ENCODE measurements at regions not wholly inside any gene's neighbourhood (a gene's known extent, or its start where the extent isn't known, plus 50 kb on each side); places are given as distances from the start of the nearest gene placed in this dataset.
"Not testable (repeated sequence)": the region's sequence is repeated elsewhere in the genome, so short reads cannot be mapped to it uniquely, and the experiment has no call there.

GRCh38 chr11:95442531-95443050, 211.6 kb upstream of the SESN3 start:
- no peak for DNase-seq (ENCODE audit: low read depth in 2 of 2)

DNA sequence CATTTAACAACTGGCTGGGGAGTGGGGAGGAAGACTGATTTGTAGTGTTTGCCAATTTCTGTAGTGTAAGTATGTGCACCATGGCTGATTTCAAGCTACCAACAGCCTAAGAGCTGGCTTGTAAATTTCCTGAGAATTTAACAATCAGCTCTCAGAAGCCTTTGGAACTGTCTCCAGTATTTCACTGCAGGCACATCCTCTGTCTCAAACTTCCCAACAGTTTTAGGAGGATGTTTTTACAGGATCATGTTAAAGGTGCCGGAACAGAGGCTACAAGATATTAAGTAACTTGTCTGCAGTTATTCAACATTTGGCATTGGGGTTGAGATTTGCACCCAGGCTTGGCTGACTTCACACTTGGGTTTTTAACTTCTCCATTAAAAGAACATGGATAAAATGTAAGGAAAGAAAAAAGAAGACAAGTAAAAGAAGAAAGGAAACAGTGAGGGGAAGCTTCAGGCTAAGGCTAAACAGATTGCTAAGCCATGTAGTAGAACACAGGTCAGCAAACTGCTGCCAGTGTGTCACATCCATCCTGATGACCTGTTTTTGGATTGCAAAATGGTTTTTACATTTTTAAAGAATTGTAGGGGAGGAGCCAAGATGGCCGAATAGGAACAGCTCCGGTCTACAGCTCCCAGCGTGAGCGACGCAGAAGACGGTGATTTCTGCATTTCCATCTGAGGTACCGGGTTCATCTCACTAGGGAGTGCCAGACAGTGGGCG, 204.8 kb upstream of the SESN3 start:
- no peak for DNase-seq (ENCODE audit: low read depth in 2 of 2)

DNA sequence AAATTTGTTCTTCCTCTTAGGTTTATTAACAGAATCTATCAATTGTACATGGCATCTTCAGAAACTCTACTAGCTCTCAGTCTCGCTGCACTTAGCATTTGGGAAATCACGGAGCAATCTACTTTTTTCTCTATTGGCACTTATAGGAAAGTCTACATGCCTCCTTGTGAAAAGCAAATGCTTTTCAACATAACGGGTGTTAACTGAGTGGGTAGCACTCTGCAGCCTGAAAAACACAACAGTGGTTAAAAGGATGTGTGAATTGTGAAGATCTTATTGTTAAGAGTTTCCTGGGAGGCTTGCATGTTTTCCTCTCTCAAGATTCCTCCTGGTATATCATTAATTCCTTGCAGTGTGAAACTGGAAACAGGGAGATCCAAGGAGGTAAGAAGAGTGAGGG, 204.2 kb upstream of the SESN3 start:
- DNase-seq (ENCODE audit: low read depth in 2 of 2), result no peak

- no peak for DNase-seq (ENCODE audit: low read depth in 2 of 2)
Measured at GRCh38 chr11:95434489-95435057, 203.6 kb upstream of the SESN3 start.

GRCh38 chr11:95434009-95434408, 203.0 kb upstream of the SESN3 start:
- DNase-seq (ENCODE audit: low read depth in 2 of 2), result no peak

DNA sequence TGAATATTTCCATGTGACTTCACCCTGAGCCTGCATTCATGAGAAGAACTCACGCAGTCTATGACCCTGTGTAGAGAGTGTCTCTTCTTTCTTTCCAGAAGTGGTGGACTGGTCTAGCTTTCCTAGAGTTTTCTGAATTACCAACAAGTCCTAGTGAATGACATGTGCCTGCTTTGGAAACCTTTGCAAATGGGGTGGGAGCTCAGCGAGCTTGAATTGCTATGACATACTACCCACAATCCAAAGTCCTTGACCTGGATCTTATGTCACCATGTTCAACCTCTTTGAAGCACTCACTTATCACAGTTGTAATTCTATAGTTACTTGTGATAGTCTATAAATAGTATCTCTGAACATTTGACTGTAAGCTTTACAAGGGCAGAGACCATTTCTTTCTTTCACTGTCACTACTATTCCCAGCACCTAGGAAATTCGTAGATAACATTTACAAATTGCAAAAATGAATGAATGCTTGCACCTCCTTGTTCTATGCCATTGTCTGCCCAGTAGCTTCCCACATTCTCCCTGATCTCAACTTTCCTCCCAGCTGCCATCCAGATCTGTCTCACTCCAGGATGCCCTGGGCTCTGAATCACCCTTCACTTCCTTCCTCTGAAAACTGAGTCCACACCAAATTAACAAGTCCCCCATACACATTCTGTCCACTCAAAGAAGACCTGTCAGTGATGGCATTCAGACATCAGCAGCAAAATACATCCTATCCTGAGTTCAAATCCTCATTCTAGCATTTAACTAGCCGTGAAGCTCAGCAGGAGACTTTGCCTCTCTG, 201.9 kb upstream of the SESN3 start:
- DNase-seq (ENCODE audit: low read depth in 2 of 2), result no peak

GRCh38 chr11:95429376-95429907, 198.4 kb upstream of the SESN3 start:
- no peak for DNase-seq (ENCODE audit: low read depth in 2 of 2)

- DNase-seq (ENCODE audit: low read depth in 2 of 2), result no peak
Measured at GRCh38 chr11:95426823-95427462, 195.9 kb upstream of the SESN3 start.

DNA sequence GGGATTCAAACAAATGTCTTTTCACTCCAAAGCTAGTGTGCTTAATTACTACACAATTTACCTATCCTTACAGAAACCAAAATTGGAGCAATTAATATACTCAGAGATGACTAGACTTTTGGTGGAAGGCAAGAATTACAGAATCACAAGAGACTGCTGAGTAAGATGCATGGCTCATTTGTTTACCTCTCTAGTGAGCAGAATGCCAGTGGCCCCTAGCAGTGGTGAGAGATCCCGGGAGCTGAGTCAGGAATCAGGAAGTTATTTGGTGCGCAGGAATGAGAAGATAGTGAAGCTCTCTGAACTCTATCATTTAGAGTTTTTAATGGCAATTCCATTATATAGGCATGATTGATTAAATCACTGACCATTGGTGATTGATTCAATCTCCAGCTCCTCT, 188.9 kb upstream of the SESN3 start:
- peak in 1 of 2 donors; percentile 11 for DNase-seq (ENCODE audit: low read depth in 2 of 2)

GRCh38 chr11:95418916-95419315, 187.9 kb upstream of the SESN3 start:
- no peak for DNase-seq (ENCODE audit: low read depth in 2 of 2)

DNA sequence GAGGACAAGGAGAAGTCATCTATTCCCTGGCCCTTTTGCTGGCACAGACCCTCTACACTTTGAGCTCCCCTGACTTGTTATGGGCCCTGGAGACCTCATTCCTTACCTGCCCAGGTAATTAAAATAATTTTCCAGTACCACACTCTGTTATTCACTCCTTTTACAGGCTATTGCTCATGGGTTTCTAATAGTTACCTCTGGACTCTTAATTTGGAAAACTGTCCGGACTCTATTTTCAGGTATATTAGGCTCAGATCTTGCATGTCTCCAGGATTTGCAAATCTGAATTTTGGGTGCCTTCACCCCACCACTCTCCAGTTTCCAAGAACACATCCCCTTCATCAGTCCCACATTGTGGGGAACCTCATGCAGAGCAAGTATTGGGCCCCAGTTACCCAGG, 186.8 kb upstream of the SESN3 start:
- DNase-seq (ENCODE audit: low read depth in 2 of 2), result no peak

DNA sequence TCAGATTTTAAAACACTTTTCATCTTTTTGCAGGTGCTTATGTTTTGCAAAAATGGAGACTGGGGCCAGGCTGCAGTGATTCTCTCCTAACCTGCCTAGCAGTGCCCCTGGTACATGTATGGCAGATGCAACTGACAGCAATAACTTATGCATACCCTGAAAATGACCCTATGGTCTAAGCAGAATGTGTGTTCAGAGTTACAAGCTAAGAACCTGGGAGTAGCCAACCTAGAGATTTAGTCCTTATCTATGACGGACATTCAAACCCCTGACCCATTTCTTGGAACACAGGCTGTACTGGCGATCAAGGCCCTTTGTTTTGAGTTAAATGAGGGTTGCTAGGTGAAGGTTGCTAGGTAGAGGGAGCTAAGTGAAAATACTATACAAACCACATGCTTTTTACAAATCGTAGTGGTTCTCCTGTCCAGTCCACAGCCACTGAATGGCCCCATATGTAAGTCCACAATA, 184.9 kb upstream of the SESN3 start:
- no peak for DNase-seq (ENCODE audit: low read depth in 2 of 2)

GRCh38 chr11:95414217-95414616, 183.2 kb upstream of the SESN3 start:
- DNase-seq (ENCODE audit: low read depth in 2 of 2), result no peak

DNA sequence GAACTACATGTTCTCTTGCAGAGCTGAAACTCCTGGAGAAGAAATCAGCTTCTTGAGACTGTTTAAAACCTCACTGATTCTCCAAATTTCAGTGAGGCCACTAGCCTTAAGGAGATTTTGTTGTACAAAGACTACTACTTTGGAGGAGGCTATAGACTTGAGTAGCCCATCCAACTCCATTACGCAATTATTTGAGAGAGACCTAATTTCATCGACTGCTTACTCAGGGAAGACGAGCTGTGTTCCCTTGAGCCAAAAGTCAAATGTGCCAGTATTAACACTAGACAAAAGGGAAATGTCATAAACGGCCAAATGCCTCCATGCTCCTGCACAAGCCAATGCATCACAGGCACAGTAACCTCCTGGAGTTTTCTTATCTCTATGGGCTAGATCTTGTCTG, 182.8 kb upstream of the SESN3 start:
- no peak for DNase-seq (ENCODE audit: low read depth in 2 of 2)

DNA sequence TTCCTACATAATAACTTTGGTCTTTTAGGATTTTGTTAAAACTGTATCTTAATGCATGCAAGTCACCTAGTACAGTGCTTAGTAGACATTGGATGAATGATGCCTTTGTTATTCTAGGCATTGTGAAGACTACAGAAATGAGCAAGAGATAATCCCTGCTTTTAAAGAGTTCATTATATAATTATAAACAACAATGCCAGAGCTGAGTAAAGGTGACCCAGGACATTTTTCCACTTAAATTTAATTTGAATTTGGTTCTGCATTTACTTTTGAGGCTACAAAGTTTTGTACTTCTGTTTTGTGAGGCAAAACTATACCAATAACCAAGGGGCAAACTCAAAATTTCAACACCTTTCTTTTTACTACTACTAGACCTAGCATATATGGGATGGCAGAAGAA, 182.0 kb upstream of the SESN3 start:
- no peak for DNase-seq (ENCODE audit: low read depth in 2 of 2)

DNA sequence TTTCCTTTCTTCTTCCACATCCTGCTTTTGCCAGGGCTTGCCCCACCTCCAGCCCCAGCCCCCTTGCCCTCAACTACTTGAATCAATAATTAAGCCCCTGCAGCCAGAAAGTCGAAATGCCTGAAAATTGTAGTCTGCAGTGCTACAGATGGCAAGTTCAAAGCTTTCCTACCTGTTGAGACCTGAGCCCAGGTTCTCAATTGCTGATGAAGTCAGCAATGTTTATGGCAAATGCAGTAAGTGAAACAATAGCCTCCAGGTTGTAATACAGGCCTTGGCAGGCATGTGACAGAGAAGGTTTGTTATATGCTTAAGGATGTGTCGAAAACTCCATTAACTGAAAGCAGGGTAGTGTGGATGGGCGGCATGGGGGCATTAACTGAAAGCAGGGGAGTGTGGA, 181.1 kb upstream of the SESN3 start:
- no peak for DNase-seq (ENCODE audit: low read depth in 2 of 2)

- DNase-seq (ENCODE audit: low read depth in 2 of 2), result not testable (repeated sequence)
Measured at GRCh38 chr11:95410707-95411106, 179.7 kb upstream of the SESN3 start.

DNA sequence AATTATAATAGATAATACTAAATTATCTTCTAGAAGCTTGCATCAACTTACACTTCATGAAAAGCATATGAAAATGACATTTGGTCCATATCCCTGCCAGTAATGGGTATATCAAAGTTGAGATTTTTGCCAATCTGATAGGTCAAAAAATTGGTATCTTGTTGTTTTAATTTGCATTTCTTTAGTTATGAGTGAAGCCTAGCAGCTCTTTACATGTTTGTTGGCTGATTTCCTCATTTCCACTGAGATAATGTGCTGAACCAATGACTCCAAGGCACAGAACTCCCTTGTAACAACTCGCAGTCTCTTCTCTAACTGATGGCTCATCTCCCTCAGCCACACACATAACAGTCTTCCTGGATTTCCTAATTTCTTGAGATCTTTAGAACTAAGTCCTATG, 175.3 kb upstream of the SESN3 start:
- DNase-seq (ENCODE audit: low read depth in 2 of 2), result no peak

- no peak for DNase-seq (ENCODE audit: low read depth in 2 of 2)
Measured at GRCh38 chr11:95404370-95404769, 173.4 kb upstream of the SESN3 start.

GRCh38 chr11:95398437-95399112, 167.6 kb upstream of the SESN3 start:
- DNase-seq (ENCODE audit: low read depth in 2 of 2), result no peak

- DNase-seq (ENCODE audit: low read depth in 2 of 2), result no peak
Measured at GRCh38 chr11:95392644-95393043, 161.6 kb upstream of the SESN3 start.
